ENCODE measurements at regions not wholly inside any gene's neighbourhood (a gene's known extent, or its start where the extent isn't known, plus 50 kb on each side); places are given as distances from the start of the nearest gene placed in this dataset.

DNA sequence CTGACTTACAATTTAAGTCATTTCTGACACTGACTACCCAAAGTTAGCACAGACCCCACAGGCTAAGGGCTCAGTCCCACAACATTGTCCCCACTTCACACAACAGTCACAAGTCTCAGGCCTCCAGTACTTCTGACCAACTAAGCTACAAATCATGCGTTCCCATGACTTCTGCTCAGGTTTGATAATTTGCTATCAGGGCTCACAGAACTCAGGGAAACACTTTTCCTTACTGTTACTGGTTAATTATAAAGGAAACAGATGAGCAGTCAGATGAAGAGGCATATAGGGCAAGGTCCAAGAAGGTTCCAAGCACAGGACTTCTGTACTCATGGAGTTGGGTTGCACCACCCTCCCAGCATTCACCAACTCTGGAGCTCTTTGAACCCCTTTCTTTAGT is 151.2 kb upstream of the TNR start:
- peaks cover 5% of the 10 kb centered on the region for H3K4me1 Mint-ChIP-seq
- H3K36me3 Mint-ChIP-seq (ENCODE audit: low read depth), result peaks cover 1% of the 10 kb centered on the region
- peaks cover 6% of the 10 kb centered on the region for H3K4me1 ChIP-seq (ENCODE audit: control insufficient read depth, insufficient read depth, low read length)
- H3K27me3 Mint-ChIP-seq (ENCODE audit: insufficient read depth), result peaks cover 83% of the 10 kb centered on the region
- WGBS, 2 experiments (ENCODE audit: insufficient coverage in 1 of 2, insufficient read length in 1 of 2), result 94% methylated on average over 1 of the region's 1 CpG; no CpG with 5 or more reads in 1 of the 2 experiments
- H3K36me3 ChIP-seq (ENCODE audit: control insufficient read depth, insufficient read depth, low read length), result no peaks in the 10 kb centered on the region
- no peak overlapping the region for H3K9ac ChIP-seq (ENCODE audit: extremely low read depth, low read length, poor library complexity, severe bottlenecking)
- H3K27ac ChIP-seq (ENCODE audit: low read depth, low read length), result no peak overlapping the region
- peaks cover 13% of the 10 kb centered on the region for H3K9me3 ChIP-seq (ENCODE audit: control insufficient read depth, low read length)
- H3K27ac Mint-ChIP-seq, result no peak overlapping the region
- TF ChIP-seq, protein P1, sequence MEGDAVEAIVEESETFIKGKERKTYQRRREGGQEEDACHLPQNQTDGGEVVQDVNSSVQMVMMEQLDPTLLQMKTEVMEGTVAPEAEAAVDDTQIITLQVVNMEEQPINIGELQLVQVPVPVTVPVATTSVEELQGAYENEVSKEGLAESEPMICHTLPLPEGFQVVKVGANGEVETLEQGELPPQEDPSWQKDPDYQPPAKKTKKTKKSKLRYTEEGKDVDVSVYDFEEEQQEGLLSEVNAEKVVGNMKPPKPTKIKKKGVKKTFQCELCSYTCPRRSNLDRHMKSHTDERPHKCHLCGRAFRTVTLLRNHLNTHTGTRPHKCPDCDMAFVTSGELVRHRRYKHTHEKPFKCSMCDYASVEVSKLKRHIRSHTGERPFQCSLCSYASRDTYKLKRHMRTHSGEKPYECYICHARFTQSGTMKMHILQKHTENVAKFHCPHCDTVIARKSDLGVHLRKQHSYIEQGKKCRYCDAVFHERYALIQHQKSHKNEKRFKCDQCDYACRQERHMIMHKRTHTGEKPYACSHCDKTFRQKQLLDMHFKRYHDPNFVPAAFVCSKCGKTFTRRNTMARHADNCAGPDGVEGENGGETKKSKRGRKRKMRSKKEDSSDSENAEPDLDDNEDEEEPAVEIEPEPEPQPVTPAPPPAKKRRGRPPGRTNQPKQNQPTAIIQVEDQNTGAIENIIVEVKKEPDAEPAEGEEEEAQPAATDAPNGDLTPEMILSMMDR (conservative IDR thresholded peaks at IDR 0.05), result no peak
- no peaks in the 10 kb centered on the region for H3K27me3 ChIP-seq (ENCODE audit: control insufficient read depth, insufficient read depth, low read length, poor library complexity, severe bottlenecking)
- peaks cover 5% of the 10 kb centered on the region for H3K9me3 Mint-ChIP-seq
- DNase-seq, result peak; percentile 4
- H3K4me3 ChIP-seq (ENCODE audit: low read length), result no peak overlapping the region
- no peak overlapping the region for H3K4me3 Mint-ChIP-seq

DNA sequence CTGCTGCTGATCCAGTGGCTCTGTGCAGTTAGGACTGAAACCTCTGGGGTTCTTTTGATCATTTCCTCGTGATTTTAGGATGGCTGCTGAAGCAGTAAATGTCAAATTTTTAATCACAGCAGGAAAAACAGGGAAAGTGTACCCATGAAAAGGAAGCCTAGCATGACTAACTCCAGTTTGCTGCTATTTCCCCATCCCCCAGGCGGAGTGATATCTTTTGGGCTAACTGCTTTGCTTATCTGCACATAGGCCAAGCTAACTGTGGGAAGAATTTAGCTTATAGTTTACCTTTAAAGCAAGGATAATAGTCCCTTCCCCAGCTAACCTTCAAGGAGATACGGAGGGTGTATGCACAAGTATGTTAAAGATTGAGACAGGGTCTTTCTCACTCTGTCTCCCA is 149.8 kb upstream of the TNR start:
- Histone ChIP-seq H3K9ac (ENCODE audit: extremely low read depth, low read length, poor library complexity, severe bottlenecking) (no peak overlapping the region), H3K27me3 (ENCODE audit: control insufficient read depth, insufficient read depth, low read length, poor library complexity, severe bottlenecking) (no peaks in the 10 kb centered on the region), H3K27ac (ENCODE audit: low read depth, low read length) (no peak overlapping the region), H3K4me1 (ENCODE audit: control insufficient read depth, insufficient read depth, low read length) (peaks cover 6% of the 10 kb centered on the region), H3K36me3 (ENCODE audit: control insufficient read depth, insufficient read depth, low read length) (no peaks in the 10 kb centered on the region), H3K4me3 (ENCODE audit: low read length) (no peak overlapping the region), H3K9me3 (ENCODE audit: control insufficient read depth, low read length) (peaks cover 13% of the 10 kb centered on the region)
- TF ChIP-seq, protein P1 (conservative IDR thresholded peaks at IDR 0.05), result no peak
- Mint-ChIP-seq H3K27ac (no peak overlapping the region), H3K27me3 (ENCODE audit: insufficient read depth) (peaks cover 82% of the 10 kb centered on the region), H3K4me3 (no peak overlapping the region), H3K36me3 (ENCODE audit: low read depth) (peaks cover under 1% of the 10 kb centered on the region), H3K4me1 (peaks cover 11% of the 10 kb centered on the region), H3K9me3 (peaks cover 5% of the 10 kb centered on the region)
- peak; percentile 26 for DNase-seq
- 90 to 100% methylated on average over 2 to 3 of the region's 3 CpGs for WGBS, 2 experiments (ENCODE audit: insufficient coverage in 1 of 2, insufficient read length in 1 of 2)

DNA sequence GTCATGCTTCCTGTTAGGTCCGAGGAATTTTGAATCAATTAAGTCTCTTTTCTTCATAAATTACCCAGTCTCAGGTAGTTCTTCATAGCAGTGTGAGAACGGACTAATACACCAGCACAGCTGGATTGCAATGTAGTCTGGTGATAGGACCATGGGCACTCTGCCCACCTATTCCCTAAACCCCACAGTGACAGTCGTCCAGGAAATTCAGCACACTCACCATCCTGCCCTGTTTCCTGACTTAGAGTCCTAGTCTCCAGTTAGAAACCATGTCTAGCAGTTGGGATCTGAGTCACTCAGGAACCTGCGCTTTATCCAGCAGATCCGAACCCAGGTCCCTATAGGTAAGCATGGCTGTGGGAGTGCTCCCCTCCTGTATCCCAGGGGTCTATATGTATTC is 149.3 kb upstream of the TNR start:
- Histone ChIP-seq H3K27me3 (ENCODE audit: control insufficient read depth, insufficient read depth, low read length, poor library complexity, severe bottlenecking) (no peaks in the 10 kb centered on the region), H3K27ac (ENCODE audit: low read depth, low read length) (no peak overlapping the region), H3K36me3 (ENCODE audit: control insufficient read depth, insufficient read depth, low read length) (no peaks in the 10 kb centered on the region), H3K4me3 (ENCODE audit: low read length) (no peak overlapping the region), H3K4me1 (ENCODE audit: control insufficient read depth, insufficient read depth, low read length) (peaks cover 6% of the 10 kb centered on the region), H3K9me3 (ENCODE audit: control insufficient read depth, low read length) (peaks cover 13% of the 10 kb centered on the region), H3K9ac (ENCODE audit: extremely low read depth, low read length, poor library complexity, severe bottlenecking) (no peak overlapping the region)
- Mint-ChIP-seq H3K9me3 (peaks cover 5% of the 10 kb centered on the region), H3K36me3 (ENCODE audit: low read depth) (no peaks in the 10 kb centered on the region), H3K4me1 (peaks cover 14% of the 10 kb centered on the region), H3K27ac (no peak overlapping the region), H3K27me3 (ENCODE audit: insufficient read depth) (peaks cover 81% of the 10 kb centered on the region), H3K4me3 (no peak overlapping the region)
- 92 to 100% methylated on average over 1 to 5 of the region's 5 CpGs for WGBS, 2 experiments (ENCODE audit: insufficient coverage in 1 of 2, insufficient read length in 1 of 2)
- DNase-seq, result peak; percentile 10
- TF ChIP-seq, protein P1 (conservative IDR thresholded peaks at IDR 0.05), result no peak

All from endodermal cell (in vitro differentiated cells).